ENCODE measurements at regions not wholly inside any gene's neighbourhood (a gene's known extent, or its start where the extent isn't known, plus 50 kb on each side); places are given as distances from the start of the nearest gene placed in this dataset.

DNA sequence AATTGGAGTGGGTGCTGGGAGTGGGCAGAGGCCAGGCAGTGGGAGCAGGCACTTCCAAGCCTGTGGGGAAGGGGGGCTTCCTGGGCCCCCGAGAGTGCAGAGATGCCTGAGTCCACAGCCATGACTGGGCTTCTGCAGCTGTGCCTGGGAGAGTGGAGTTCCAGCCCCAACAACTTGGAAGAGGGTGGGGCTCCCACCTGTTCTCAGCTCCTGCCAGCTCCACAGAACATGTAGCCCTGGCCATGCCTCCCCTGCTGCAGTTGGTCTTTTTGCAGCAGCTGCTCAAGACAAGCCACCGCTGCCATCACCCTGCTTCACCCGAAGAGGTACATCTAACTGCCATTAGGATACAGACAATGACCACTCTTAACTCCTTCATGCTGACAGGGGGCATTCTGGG, 1092.3 kb downstream of the KHDRBS2 start:
- no peak for TF ChIP-seq CHD2 (IDR thresholded peaks at IDR 0.05; ENCODE audit: low read length, partially characterized antibody)
- TF ChIP-seq EP300 (IDR thresholded peaks at IDR 0.05): no peak
- TF ChIP-seq, protein P1, sequence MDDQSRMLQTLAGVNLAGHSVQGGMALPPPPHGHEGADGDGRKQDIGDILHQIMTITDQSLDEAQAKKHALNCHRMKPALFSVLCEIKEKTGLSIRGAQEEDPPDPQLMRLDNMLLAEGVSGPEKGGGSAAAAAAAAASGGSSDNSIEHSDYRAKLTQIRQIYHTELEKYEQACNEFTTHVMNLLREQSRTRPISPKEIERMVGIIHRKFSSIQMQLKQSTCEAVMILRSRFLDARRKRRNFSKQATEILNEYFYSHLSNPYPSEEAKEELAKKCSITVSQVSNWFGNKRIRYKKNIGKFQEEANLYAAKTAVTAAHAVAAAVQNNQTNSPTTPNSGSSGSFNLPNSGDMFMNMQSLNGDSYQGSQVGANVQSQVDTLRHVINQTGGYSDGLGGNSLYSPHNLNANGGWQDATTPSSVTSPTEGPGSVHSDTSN (IDR thresholded peaks at IDR 0.05): no peak
- no peak for TF ChIP-seq MAX (IDR thresholded peaks at IDR 0.05)
- TF ChIP-seq POLR2A (IDR thresholded peaks at IDR 0.05; ENCODE audit: low read length): no peak
- TF ChIP-seq, protein P2, sequence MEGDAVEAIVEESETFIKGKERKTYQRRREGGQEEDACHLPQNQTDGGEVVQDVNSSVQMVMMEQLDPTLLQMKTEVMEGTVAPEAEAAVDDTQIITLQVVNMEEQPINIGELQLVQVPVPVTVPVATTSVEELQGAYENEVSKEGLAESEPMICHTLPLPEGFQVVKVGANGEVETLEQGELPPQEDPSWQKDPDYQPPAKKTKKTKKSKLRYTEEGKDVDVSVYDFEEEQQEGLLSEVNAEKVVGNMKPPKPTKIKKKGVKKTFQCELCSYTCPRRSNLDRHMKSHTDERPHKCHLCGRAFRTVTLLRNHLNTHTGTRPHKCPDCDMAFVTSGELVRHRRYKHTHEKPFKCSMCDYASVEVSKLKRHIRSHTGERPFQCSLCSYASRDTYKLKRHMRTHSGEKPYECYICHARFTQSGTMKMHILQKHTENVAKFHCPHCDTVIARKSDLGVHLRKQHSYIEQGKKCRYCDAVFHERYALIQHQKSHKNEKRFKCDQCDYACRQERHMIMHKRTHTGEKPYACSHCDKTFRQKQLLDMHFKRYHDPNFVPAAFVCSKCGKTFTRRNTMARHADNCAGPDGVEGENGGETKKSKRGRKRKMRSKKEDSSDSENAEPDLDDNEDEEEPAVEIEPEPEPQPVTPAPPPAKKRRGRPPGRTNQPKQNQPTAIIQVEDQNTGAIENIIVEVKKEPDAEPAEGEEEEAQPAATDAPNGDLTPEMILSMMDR (IDR thresholded peaks at IDR 0.05): no peak
- no peak for TF ChIP-seq USF2 (IDR thresholded peaks at IDR 0.05)
- no peak for TF ChIP-seq FOSB (CRISPR knock-in tag; IDR thresholded peaks at IDR 0.05)
- TF ChIP-seq, protein P3, sequence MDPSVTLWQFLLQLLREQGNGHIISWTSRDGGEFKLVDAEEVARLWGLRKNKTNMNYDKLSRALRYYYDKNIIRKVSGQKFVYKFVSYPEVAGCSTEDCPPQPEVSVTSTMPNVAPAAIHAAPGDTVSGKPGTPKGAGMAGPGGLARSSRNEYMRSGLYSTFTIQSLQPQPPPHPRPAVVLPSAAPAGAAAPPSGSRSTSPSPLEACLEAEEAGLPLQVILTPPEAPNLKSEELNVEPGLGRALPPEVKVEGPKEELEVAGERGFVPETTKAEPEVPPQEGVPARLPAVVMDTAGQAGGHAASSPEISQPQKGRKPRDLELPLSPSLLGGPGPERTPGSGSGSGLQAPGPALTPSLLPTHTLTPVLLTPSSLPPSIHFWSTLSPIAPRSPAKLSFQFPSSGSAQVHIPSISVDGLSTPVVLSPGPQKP (IDR thresholded peaks at IDR 0.05; ENCODE audit: low read depth, low read length): no peak
- no peak for TF ChIP-seq REST (IDR thresholded peaks at IDR 0.05)
- no peak for TF ChIP-seq JUN (IDR thresholded peaks at IDR 0.05)
- TF ChIP-seq RCOR1 (IDR thresholded peaks at IDR 0.05; ENCODE audit: low read depth, low read length): no peak
- TF ChIP-seq JUNB (IDR thresholded peaks at IDR 0.05): no peak
- TF ChIP-seq ESRRA (IDR thresholded peaks at IDR 0.05; ENCODE audit: borderline replicate concordance, low read length): no peak

Measured in A549 (cell line).